ENCODE measurements at regions not wholly inside any gene's neighbourhood (a gene's known extent, or its start where the extent isn't known, plus 50 kb on each side); places are given as distances from the start of the nearest gene placed in this dataset.
"Not testable (repeated sequence)": the region's sequence is repeated elsewhere in the genome, so short reads cannot be mapped to it uniquely, and the experiment has no call there.

GRCh38 chr13:46468570-46469463, 81.8 kb upstream of the RUBCNL start:
- DNase-seq (ENCODE audit: insufficient read length, low spot score) (no peak), FAIRE-seq (no peak)

DNA sequence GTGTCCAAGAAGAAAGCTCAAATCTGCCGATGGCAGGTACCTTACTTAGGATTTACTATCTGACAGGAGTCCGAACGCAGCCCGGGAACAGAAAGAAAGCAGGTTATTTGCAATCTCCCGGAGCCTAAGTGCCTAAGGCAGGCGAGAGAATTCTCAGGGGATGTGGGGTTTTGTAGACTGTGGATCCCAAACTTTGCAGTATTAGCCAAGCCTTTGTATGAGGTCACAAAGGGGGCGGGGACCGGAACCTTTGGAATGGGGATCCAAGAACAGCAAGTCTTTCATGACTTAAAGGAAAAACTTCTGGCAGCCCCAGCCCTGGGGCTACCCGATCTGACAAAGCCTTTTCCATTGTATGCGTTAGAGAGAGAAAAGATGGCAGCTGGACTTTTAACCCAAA, 80.6 kb upstream of the RUBCNL start:
- FAIRE-seq; DNase-seq (ENCODE audit: insufficient read length, low spot score): not testable (repeated sequence)

DNA sequence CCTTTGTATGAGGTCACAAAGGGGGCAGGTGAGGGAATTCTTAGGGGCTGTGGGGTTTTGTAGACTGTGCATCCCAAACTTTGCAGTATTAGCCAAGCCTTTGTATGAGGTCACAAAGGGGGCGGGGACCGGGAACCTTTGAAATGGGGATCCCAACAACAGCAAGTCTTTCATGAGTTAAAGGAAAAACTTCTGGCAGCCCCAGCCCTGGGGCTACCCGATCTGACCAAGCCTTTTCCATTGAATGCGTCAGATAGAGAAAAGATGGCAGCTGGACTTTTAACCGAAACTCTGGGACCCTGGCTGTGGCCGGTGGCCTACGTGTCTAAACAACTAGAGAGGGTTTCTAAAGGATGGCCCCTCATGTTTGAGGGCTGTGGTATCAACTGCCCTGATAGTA, 79.0 kb upstream of the RUBCNL start:
- not testable (repeated sequence) for FAIRE-seq; DNase-seq (ENCODE audit: insufficient read length, low spot score)

DNA sequence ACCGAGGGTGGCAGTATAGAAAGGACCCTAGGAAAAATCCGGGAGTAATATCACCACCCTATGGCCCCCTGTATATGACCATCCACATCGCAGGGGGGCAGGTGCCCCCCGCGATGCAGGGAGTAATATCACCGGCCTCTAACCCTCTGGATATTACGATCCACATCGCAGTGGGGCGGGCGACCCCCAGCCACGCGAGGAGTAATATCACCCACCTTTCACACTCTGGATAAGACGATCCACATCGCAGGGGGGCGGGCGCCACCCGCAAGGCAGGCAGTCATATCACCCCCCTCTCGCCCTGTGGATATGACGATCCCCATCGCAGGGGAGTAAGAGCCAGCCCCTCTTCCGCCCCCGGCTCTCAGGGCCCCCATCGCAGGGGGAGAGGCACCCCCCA, 76.7 kb upstream of the RUBCNL start:
- FAIRE-seq: no peak
- no peak for DNase-seq (ENCODE audit: insufficient read length, low spot score)

DNA sequence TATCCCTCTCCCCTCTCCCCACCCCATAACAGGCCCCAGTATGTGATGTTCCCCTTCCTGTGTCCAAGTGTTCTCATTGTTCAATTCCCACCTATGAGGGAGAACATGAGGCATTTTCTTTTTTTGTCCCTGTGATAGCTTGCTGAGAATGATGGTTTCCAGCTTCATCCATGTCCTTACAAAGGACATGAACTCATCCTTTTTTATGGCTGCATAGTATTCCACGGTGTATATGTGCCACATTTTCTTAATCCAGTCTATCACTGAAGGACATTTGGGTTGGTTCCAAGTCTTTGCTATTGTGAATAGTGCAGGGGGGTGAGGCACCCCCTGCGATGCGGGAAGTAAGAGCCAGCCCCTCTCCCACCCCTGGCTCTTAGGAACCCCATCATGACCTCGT, 73.2 kb upstream of the RUBCNL start:
- DNase-seq (ENCODE audit: insufficient read length, low spot score); FAIRE-seq: not testable (repeated sequence)

GRCh38 chr13:46457255-46457654, 70.2 kb upstream of the RUBCNL start:
- not testable (repeated sequence) for DNase-seq (ENCODE audit: insufficient read length, low spot score); FAIRE-seq

- not testable (repeated sequence) for DNase-seq (ENCODE audit: insufficient read length, low spot score); FAIRE-seq
Measured at GRCh38 chr13:46455924-46456323, 68.9 kb upstream of the RUBCNL start.

DNA sequence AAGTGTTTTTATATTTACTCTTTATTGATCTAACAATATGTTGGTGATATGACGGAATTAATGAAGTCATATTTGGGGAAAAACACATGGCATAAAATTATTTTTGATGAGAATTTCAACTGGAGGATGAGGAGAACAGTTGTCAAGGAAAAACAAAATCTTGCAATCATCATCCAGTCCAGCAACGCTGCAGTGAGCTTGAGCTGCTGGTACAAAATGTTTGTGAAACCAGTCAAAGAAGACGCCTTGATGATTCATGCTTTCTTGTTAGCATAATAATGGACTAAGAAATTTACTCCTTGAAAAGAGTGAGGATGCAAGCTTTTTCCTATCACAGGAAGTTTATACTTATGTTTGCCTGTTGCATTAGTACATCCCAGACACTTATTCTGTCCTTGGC, 64.1 kb upstream of the RUBCNL start:
- DNase-seq (ENCODE audit: insufficient read length, low spot score); FAIRE-seq: not testable (repeated sequence)

DNA sequence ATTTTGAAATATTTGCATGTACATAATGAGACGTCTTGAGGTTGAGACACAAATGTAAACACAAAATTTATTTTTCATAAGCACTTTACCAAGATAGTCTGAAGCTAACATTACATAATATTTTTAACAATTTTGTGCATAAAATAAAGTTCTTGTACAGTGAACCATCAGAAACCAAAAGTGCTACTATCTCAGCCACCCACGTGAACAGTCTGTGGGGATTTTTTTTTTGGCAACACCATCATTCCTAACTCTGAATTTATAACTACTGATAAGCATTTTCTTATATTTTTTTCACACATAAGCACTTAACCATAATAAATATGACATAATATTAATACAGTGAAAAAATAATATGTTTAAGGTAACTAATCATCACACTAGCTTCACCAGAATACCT, 62.9 kb upstream of the RUBCNL start:
- FAIRE-seq; DNase-seq (ENCODE audit: insufficient read length, low spot score): not testable (repeated sequence)

GRCh38 chr13:46448148-46448547, 61.1 kb upstream of the RUBCNL start:
- not testable (repeated sequence) for DNase-seq (ENCODE audit: insufficient read length, low spot score); FAIRE-seq

GRCh38 chr13:46437808-46438404, 50.9 kb upstream of the RUBCNL start:
- DNase-seq (ENCODE audit: insufficient read length, low spot score); FAIRE-seq: not testable (repeated sequence)
